Caco-2 (cell line): ENCODE measurements at regions not wholly inside any gene's neighbourhood (a gene's known extent, or its start where the extent isn't known, plus 50 kb on each side); places are given as distances from the start of the nearest gene placed in this dataset.

Experiments
- BruUV-seq: library from RNA; stranded (reverse); fragments of 400-500 nt; replicated peaks from 2 replicates; lab custom pipeline; 2021; lab: Mats Ljungman, UMichigan
- CTCF ChIA-PET: fragments of 300-600 bp; sonication (Branson Sonifier 250); formaldehyde crosslinking; loops from one replicate; lab custom pipeline; 2022; ENCODE audit warnings: antibody characterized with exemption; lab: Charles Lee
- POLR2A ChIA-PET: fragments of 300-600 bp; sonication (Branson Sonifier 250); formaldehyde crosslinking; loops from one replicate; lab custom pipeline; 2022; ENCODE audit warnings: antibody characterized with exemption; lab: Charles Lee
- DNase-seq, 2 experiments: peaks; one replicate each; pipeline versions ENCODE4 v3.0.0 to v3.0.0-alpha.2; 2020 to 2022
- H3K27me3 ChIP-seq: replicated peaks from 2 replicates; pipeline ENCODE4 v1.6.0; 2011; ENCODE audit warnings: low read length; ENCODE audit not compliant: control insufficient read depth, insufficient read depth
- H3K36me3 ChIP-seq: 2 replicates; pipeline ENCODE4 v1.5.1; 2011; ENCODE audit warnings: low read length; ENCODE audit not compliant: control insufficient read depth, insufficient read depth
- H3K4me1 ChIP-seq: fragments of 250-450 bp; sonication (Bioruptor Pico); 2 replicates; pipeline ENCODE4 v1.5.1; 2020; ENCODE audit warnings: mild to moderate bottlenecking
- H3K4me3 ChIP-seq: 2 replicates; pipeline ENCODE4 v1.5.1; 2011; ENCODE audit warnings: low read depth, mild to moderate bottlenecking, control low read depth, low read length
- H3K9me3 ChIP-seq: fragments of 250-450 bp; sonication (Bioruptor Pico); 2 replicates; pipeline ENCODE4 v1.5.1; 2020; ENCODE audit warnings: mild to moderate bottlenecking, moderate library complexity
- H3K27ac Mint-ChIP-seq: one replicate; pipeline ENCODE4 v1.8.0; 2022; ENCODE audit warnings: mixed read lengths; ENCODE audit not compliant: unreplicated experiment
- H3K27me3 Mint-ChIP-seq: one replicate; pipeline ENCODE4 v1.8.0; 2022; ENCODE audit warnings: mixed read lengths; ENCODE audit not compliant: insufficient read depth, unreplicated experiment
- H3K36me3 Mint-ChIP-seq: one replicate; pipeline ENCODE4 v1.8.0; 2022; ENCODE audit warnings: mild to moderate bottlenecking, mixed read lengths; ENCODE audit not compliant: insufficient read depth, unreplicated experiment
- H3K4me1 Mint-ChIP-seq: one replicate; pipeline ENCODE4 v1.8.0; 2022; ENCODE audit warnings: low read depth, mixed read lengths; ENCODE audit not compliant: unreplicated experiment
- H3K4me3 Mint-ChIP-seq: one replicate; pipeline ENCODE4 v1.8.0; 2022; ENCODE audit warnings: mild to moderate bottlenecking, moderate library complexity, mixed read lengths; ENCODE audit not compliant: unreplicated experiment
- H3K9me3 Mint-ChIP-seq: one replicate; pipeline ENCODE4 v1.8.0; 2022; ENCODE audit warnings: mixed read lengths; ENCODE audit not compliant: unreplicated experiment
- CTCF ChIP-seq, 2 experiments: fragments of 200-600 bp in 1 of 2; IDR thresholded peaks; 1 replicate in 1 of 2; 2 replicates in 1 of 2; pipeline versions ENCODE4 v1.5.1 to v1.8.0; 2011 to 2022; ENCODE audit warnings: antibody characterized with exemption in 1 of 2, control low read depth in 1 of 2, inconsistent platforms in 1 of 2, low read depth in 1 of 2, low read length in 1 of 2, mild to moderate bottlenecking in 1 of 2, moderate library complexity in 1 of 2; ENCODE audit not compliant: insufficient read depth in 1 of 2, severe bottlenecking in 1 of 2, unreplicated experiment in 1 of 2
- intact Hi-C: fragments of 100-400 bp; cut with micrococcal nuclease; formaldehyde crosslinking; loops from one replicate; pipeline ENCODE4 v1.10.0; 2022; ENCODE audit not compliant: unreplicated experiment

- BruUV-seq: no TSS peak
- H3K9me3 Mint-ChIP-seq: peaks cover 13% of the 10 kb centered on the region
- ChIA-PET POLR2A (no interaction called here), CTCF (no interaction called here)
- no peaks in the 10 kb centered on the region for H3K4me1 Mint-ChIP-seq
- no peak for TF ChIP-seq CTCF (IDR thresholded peaks at IDR 0.05; ENCODE audit: insufficient read depth in 1 of 2, low read depth in 1 of 2, low read length in 1 of 2, severe bottlenecking in 1 of 2, unreplicated experiment in 1 of 2)
- H3K27ac Mint-ChIP-seq: no peak overlapping the region
- no peaks in the 10 kb centered on the region for H3K36me3 Mint-ChIP-seq
- no peaks in the 10 kb centered on the region for H3K36me3 ChIP-seq
- 0 out of 2 replicates have a peak, but pooled peaks cover 4% of the 10 kb centered on the region for H3K9me3 ChIP-seq
- no peaks in the 10 kb centered on the region for H3K27me3 Mint-ChIP-seq
- H3K4me3 ChIP-seq: no peak overlapping the region
- H3K27me3 ChIP-seq: no peaks in the 10 kb centered on the region
- H3K4me3 Mint-ChIP-seq: no peak overlapping the region
- H3K4me1 ChIP-seq: no peaks in the 10 kb centered on the region
- DNase-seq: no peak
- intact Hi-C loops: no loop called here
Measured at GRCh38 chr9:104416470-104416869, 87.6 kb upstream of the OR13F1 start.

DNA sequence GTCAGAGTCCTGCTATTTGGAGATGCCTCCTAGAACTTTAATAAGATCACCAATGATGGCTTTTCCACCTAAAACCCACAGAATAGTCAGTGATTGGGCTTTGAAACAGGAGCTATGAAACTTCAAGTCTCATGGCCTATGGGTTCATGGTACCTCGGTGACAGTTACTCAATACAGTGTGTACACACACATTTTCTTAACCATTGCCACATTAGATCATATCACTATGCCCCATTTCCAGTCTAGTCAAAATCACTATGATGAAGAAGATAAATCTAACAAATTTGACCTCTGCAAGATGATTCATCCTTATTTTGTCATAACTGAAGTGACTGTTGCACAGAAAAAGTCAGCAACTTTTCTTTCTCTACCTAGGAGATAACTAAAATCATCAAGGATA is 86.8 kb upstream of the OR13F1 start:
- DNase-seq: no peak
- Histone ChIP-seq H3K4me1 (no peaks in the 10 kb centered on the region), H3K9me3 (0 out of 2 replicates have a peak, but pooled peaks cover 4% of the 10 kb centered on the region), H3K36me3 (no peaks in the 10 kb centered on the region), H3K4me3 (no peak overlapping the region), H3K27me3 (no peaks in the 10 kb centered on the region)
- no peak for TF ChIP-seq CTCF (IDR thresholded peaks at IDR 0.05; ENCODE audit: insufficient read depth in 1 of 2, low read depth in 1 of 2, low read length in 1 of 2, severe bottlenecking in 1 of 2, unreplicated experiment in 1 of 2)
- peaks cover 13% of the 10 kb centered on the region for H3K9me3 Mint-ChIP-seq
- no peaks in the 10 kb centered on the region for H3K27me3 Mint-ChIP-seq
- intact Hi-C loops: no loop called here
- ChIA-PET CTCF (no interaction called here), POLR2A (no interaction called here)
- H3K4me3 Mint-ChIP-seq: no peak overlapping the region
- H3K27ac Mint-ChIP-seq: no peak overlapping the region
- BruUV-seq: no TSS peak
- H3K4me1 Mint-ChIP-seq: no peaks in the 10 kb centered on the region
- no peaks in the 10 kb centered on the region for H3K36me3 Mint-ChIP-seq

DNA sequence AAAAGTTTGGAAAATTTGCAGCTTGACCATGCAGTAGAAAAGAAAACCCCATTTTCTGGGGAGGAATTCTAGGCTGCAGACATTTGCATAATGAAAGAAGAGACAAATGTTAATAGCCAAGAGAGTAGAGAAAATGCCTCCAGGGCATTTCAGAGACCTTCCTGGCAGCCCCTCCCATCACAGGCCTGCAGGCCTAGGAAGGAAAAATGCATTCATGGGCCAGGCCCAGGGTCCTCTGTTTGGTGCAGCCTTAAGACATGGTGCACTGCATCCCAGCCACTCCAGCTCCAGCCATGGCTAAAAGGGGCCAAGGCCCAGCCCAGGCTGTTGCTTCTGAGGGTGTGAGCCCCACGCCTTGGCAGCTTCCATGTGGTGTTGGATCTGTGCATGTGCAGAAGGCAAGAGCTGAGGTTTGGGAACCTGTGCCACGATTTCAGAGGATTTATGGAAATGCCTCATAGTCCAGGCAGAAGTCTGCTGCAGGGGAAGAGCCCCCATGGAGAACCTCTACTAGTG is 75.0 kb upstream of the OR13F1 start:
- no peak overlapping the region for H3K27ac Mint-ChIP-seq
- H3K27me3 Mint-ChIP-seq: no peaks in the 10 kb centered on the region
- intact Hi-C loops: loop anchor here (5.0 kb wide), 1 partner anchor 48 kb away; no protein-coding TSS in a partner anchor
- H3K9me3 ChIP-seq: no peaks in the 10 kb centered on the region
- no peaks in the 10 kb centered on the region for H3K4me1 ChIP-seq
- H3K4me1 Mint-ChIP-seq: no peaks in the 10 kb centered on the region
- BruUV-seq: no TSS peak
- H3K4me3 ChIP-seq: no peak overlapping the region
- H3K36me3 Mint-ChIP-seq: no peaks in the 10 kb centered on the region
- ChIA-PET CTCF (no interaction called here), POLR2A (no interaction called here)
- no peak for DNase-seq
- H3K9me3 Mint-ChIP-seq: peaks cover 11% of the 10 kb centered on the region
- TF ChIP-seq CTCF (IDR thresholded peaks at IDR 0.05; ENCODE audit: insufficient read depth in 1 of 2, low read depth in 1 of 2, low read length in 1 of 2, severe bottlenecking in 1 of 2, unreplicated experiment in 1 of 2): no peak
- no peak overlapping the region for H3K4me3 Mint-ChIP-seq
- H3K36me3 ChIP-seq: no peaks in the 10 kb centered on the region
- H3K27me3 ChIP-seq: no peaks in the 10 kb centered on the region
